ENCODE measurements at regions not wholly inside any gene's neighbourhood (a gene's known extent, or its start where the extent isn't known, plus 50 kb on each side); places are given as distances from the start of the nearest gene placed in this dataset.

GRCh38 chr10:29797616-29798015 lies 162.8 kb upstream of the SVIL start:
- DNase-seq (no peak), ATAC-seq (no peak)
- H3K36me3 ChIP-seq, result no peaks in the 10 kb centered on the region
- peaks cover 0 to under 1% of the 10 kb centered on the region in 2 donors for H3K4me1 ChIP-seq
- H3K4me3 ChIP-seq, result no peak overlapping the region
- no peaks in the 10 kb centered on the region for H3K27me3 ChIP-seq
- no peak for TF ChIP-seq CTCF (IDR thresholded peaks at IDR 0.05)
- no peaks in the 10 kb centered on the region for H3K9me3 ChIP-seq
- no peak overlapping the region for H3K27ac ChIP-seq
- intact Hi-C loops (cut with DNase I), result no loop called here

GRCh38 chr10:29795850-29796249 lies 161.1 kb upstream of the SVIL start:
- no peak for DNase-seq
- Histone ChIP-seq H3K27me3 (no peaks in the 10 kb centered on the region), H3K27ac (no peak overlapping the region), H3K36me3 (no peaks in the 10 kb centered on the region), H3K4me3 (no peak overlapping the region), H3K4me1 (no peaks in the 10 kb centered on the region), H3K9me3 (no peaks in the 10 kb centered on the region)
- ATAC-seq, result no peak
- intact Hi-C loops (cut with DNase I), result no loop called here
- TF ChIP-seq CTCF (IDR thresholded peaks at IDR 0.05), result no peak

- Histone ChIP-seq H3K27ac (no peak overlapping the region), H3K9me3 (no peaks in the 10 kb centered on the region), H3K4me3 (no peak overlapping the region), H3K4me1 (no peaks in the 10 kb centered on the region), H3K27me3 (no peaks in the 10 kb centered on the region), H3K36me3 (no peaks in the 10 kb centered on the region)
- TF ChIP-seq CTCF (IDR thresholded peaks at IDR 0.05), result no peak
- intact Hi-C loops (cut with DNase I), result no loop called here
- ATAC-seq, result no peak
- DNase-seq, result no peak
These were observed 160.2 kb upstream of the SVIL start for GRCh38 chr10:29794776-29795611.

- peak; percentile 86 for ATAC-seq
- Histone ChIP-seq H3K36me3 (no peaks in the 10 kb centered on the region), H3K27me3 (no peaks in the 10 kb centered on the region), H3K27ac (no peak overlapping the region), H3K4me1 (no peaks in the 10 kb centered on the region), H3K9me3 (no peaks in the 10 kb centered on the region), H3K4me3 (no peak overlapping the region)
- TF ChIP-seq CTCF (IDR thresholded peaks at IDR 0.05), result no peak
- no peak for DNase-seq
- intact Hi-C loops (cut with DNase I), result no loop called here
These were observed 157.0 kb upstream of the SVIL start for GRCh38 chr10:29791773-29792172.

GRCh38 chr10:29790207-29790606 lies 155.4 kb upstream of the SVIL start:
- Histone ChIP-seq H3K4me1 (no peaks in the 10 kb centered on the region), H3K27ac (no peak overlapping the region), H3K36me3 (no peaks in the 10 kb centered on the region), H3K4me3 (no peak overlapping the region), H3K27me3 (no peaks in the 10 kb centered on the region), H3K9me3 (no peaks in the 10 kb centered on the region)
- ATAC-seq (peak; percentile 12), DNase-seq (no peak)
- intact Hi-C loops (cut with DNase I), result no loop called here
- TF ChIP-seq CTCF (IDR thresholded peaks at IDR 0.05), result no peak
